IMR-90 (cell line): ENCODE measurements at regions not wholly inside any gene's neighbourhood (a gene's known extent, or its start where the extent isn't known, plus 50 kb on each side); places are given as distances from the start of the nearest gene placed in this dataset.

Source experiments
- ATAC-seq: fragments of 200-7000 bp; cut with Tn5 transposase; 2 replicates; pipeline ENCODE4 v1.9.1; 2020; ENCODE audit warnings: low read depth, mild to moderate bottlenecking, moderate library complexity
- BruUV-seq: library from RNA; stranded (reverse); fragments of 400-500 nt; replicated peaks from 2 replicates; lab custom pipeline; 2021; lab: Mats Ljungman, UMichigan
- CTCF ChIA-PET: fragments of 300-600 bp; formaldehyde crosslinking; extraction: SDS; loops from one replicate; lab custom pipeline; 2021; ENCODE audit warnings: antibody characterized with exemption; lab: Yijun Ruan, JAX
- POLR2A ChIA-PET: fragments of 300-600 bp; sonication (Branson Sonifier 250); formaldehyde crosslinking; loops from one replicate; lab custom pipeline; 2022; ENCODE audit warnings: antibody characterized with exemption; ENCODE audit not compliant: unreplicated experiment; lab: Charles Lee
- DNase-seq: peaks from one replicate; pipeline ENCODE4 v3.0.0; 2013
- H2AFZ ChIP-seq: replicated peaks from 2 replicates; pipeline ENCODE3; 2013; ENCODE audit warnings: low read length, mild to moderate bottlenecking; ENCODE audit not compliant: poor library complexity
- H2AK5ac ChIP-seq: 2 replicates; pipeline ENCODE4 v1.6.1; 2013; ENCODE audit warnings: low read depth, low read length, inconsistent platforms
- H2AK9ac ChIP-seq: replicated peaks from 2 replicates; pipeline ENCODE3; 2013; ENCODE audit warnings: mild to moderate bottlenecking, low read depth, low read length, moderate library complexity; ENCODE audit not compliant: poor library complexity
- H2BK120ac ChIP-seq: 2 replicates; pipeline ENCODE4 v1.6.1; 2013; ENCODE audit warnings: low read depth, low read length, inconsistent platforms
- H2BK15ac ChIP-seq: 3 replicates; pipeline ENCODE4 v1.6.1; 2013; ENCODE audit warnings: low read depth, low read length, inconsistent platforms
- H2BK20ac ChIP-seq: 2 replicates; pipeline ENCODE4 v1.6.1; 2013; ENCODE audit warnings: low read depth, mild to moderate bottlenecking, inconsistent platforms, low read length, moderate library complexity
- H2BK5ac ChIP-seq: 2 replicates; pipeline ENCODE4 v1.6.1; 2013; ENCODE audit warnings: mild to moderate bottlenecking, low read depth, low read length, inconsistent platforms; ENCODE audit not compliant: poor library complexity, severe bottlenecking
- H3K14ac ChIP-seq: replicated peaks from 2 replicates; pipeline ENCODE4 v1.6.1; 2013; ENCODE audit warnings: low read depth, low read length, inconsistent platforms
- H3K18ac ChIP-seq: 2 replicates; pipeline ENCODE4 v1.6.1; 2013; ENCODE audit warnings: low read depth, low read length, control low read depth
- H3K23ac ChIP-seq: 2 replicates; pipeline ENCODE4 v1.6.1; 2013; ENCODE audit warnings: low read depth, low read length, inconsistent platforms
- H3K27ac ChIP-seq: 2 replicates; pipeline ENCODE4 v1.5.1; 2013; ENCODE audit warnings: mild to moderate bottlenecking, control low read depth, low read length; ENCODE audit not compliant: insufficient read depth
- H3K27me3 ChIP-seq: 2 replicates; pipeline ENCODE4 v1.6.1; 2013; ENCODE audit warnings: low read length; ENCODE audit not compliant: control insufficient read depth, insufficient read depth
- H3K36me3 ChIP-seq: 2 replicates; pipeline ENCODE4 v1.6.1; 2013; ENCODE audit warnings: low read length, mixed read lengths; ENCODE audit not compliant: control insufficient read depth, insufficient read depth
- H3K4ac ChIP-seq: 2 replicates; pipeline ENCODE4 v1.6.1; 2013; ENCODE audit warnings: low read depth, low read length, inconsistent platforms
- H3K4me1 ChIP-seq: 2 replicates; pipeline ENCODE4 v1.6.1; 2013; ENCODE audit warnings: low read length, mixed read lengths; ENCODE audit not compliant: control insufficient read depth, insufficient read depth
- H3K4me2 ChIP-seq: 2 replicates; pipeline ENCODE4 v1.6.1; 2013; ENCODE audit warnings: low read depth, mild to moderate bottlenecking, control low read depth, low read length, moderate library complexity
- H3K4me3 ChIP-seq: 2 replicates; pipeline ENCODE4 v1.5.1; 2013; ENCODE audit warnings: low read depth, mild to moderate bottlenecking, control low read depth, low read length, moderate library complexity; ENCODE audit not compliant: insufficient read depth
- H3K56ac ChIP-seq: 2 replicates; pipeline ENCODE4 v1.6.1; 2013; ENCODE audit warnings: low read length, inconsistent platforms; ENCODE audit not compliant: insufficient read depth; ENCODE audit errors: extremely low read depth
- H3K79me1 ChIP-seq, 2 experiments: 2 replicates each; pipeline ENCODE4 v1.6.1; 2013; ENCODE audit warnings: low read length in 2 of 2, inconsistent platforms in 1 of 2, low read depth in 1 of 2
- H3K9ac ChIP-seq: 2 replicates; pipeline ENCODE4 v1.6.1; 2013; ENCODE audit warnings: low read depth, low read length, control low read depth
- H3K9me1 ChIP-seq: 2 replicates; pipeline ENCODE4 v1.6.1; 2013; ENCODE audit warnings: low read length, inconsistent platforms; ENCODE audit not compliant: insufficient read depth
- H3K9me3 ChIP-seq: 2 replicates; pipeline ENCODE4 v1.6.1; 2013; ENCODE audit warnings: low read length; ENCODE audit not compliant: control insufficient read depth, insufficient read depth
- H4K20me1 ChIP-seq: 2 replicates; pipeline ENCODE4 v1.6.1; 2013; ENCODE audit warnings: low read length, inconsistent platforms; ENCODE audit not compliant: insufficient read depth
- H4K5ac ChIP-seq: 2 replicates; pipeline ENCODE4 v1.6.1; 2013; ENCODE audit warnings: mild to moderate bottlenecking, low read depth, low read length, control low read depth
- H4K8ac ChIP-seq, 2 experiments: 2 replicates each; pipeline ENCODE4 v1.6.1; 2013; ENCODE audit warnings: low read depth in 2 of 2, low read length in 2 of 2, control low read depth in 1 of 2, inconsistent platforms in 1 of 2
- H4K91ac ChIP-seq: 2 replicates; pipeline ENCODE4 v1.6.1; 2013; ENCODE audit warnings: low read depth, low read length, inconsistent platforms; ENCODE audit not compliant: insufficient read depth
- BHLHE40 ChIP-seq: fragments of 150-350 bp; IDR thresholded peaks from 2 replicates; pipeline ENCODE4 v1.6.1; 2016; ENCODE audit warnings: mild to moderate bottlenecking, low read depth, low read length
- MAFK ChIP-seq: IDR thresholded peaks from 2 replicates; pipeline ENCODE4 v1.6.1; 2012; ENCODE audit warnings: low read depth, low read length, improper control_type of control experiment
- NFE2L2 ChIP-seq: fragments of 150-350 bp; IDR thresholded peaks from 2 replicates; pipeline ENCODE4 v1.6.1; 2016; ENCODE audit warnings: low read depth, mild to moderate bottlenecking, low read length
- POLR2A ChIP-seq: IDR thresholded peaks from 2 replicates; pipeline ENCODE4 v1.6.1; 2012; ENCODE audit warnings: mild to moderate bottlenecking, low read depth, low read length
- WGBS, 2 experiments: methylation state at CpG; one replicate each; pipeline versions ENCODE4 v1.1.5 to v1.1.7; 2013; ENCODE audit warnings: missing lambda C conversion rate in 2 of 2; ENCODE audit not compliant: insufficient read length in 1 of 2; ENCODE audit errors: extremely low coverage in 2 of 2; 5-methylcytosine and 5-hydroxymethylcytosine counted together
- dilution Hi-C: fragments of 300-500 bp; cut with HindIII; formaldehyde crosslinking; loops from one replicate; pipeline ENCODE4 v1.14.3; 2018; ENCODE audit warnings: low sequenced_read_pairs; ENCODE audit not compliant: unreplicated experiment
- in situ Hi-C: fragments of 300-500 bp; cut with MboI; formaldehyde crosslinking; loops from 3 replicates; pipeline ENCODE4 v1.14.3; 2019; ENCODE audit warnings: low sequenced_read_pairs, inconsistent platforms, mixed read lengths
- intact Hi-C: fragments of 100-400 bp; cut with micrococcal nuclease; formaldehyde crosslinking; loops from 2 replicates; pipeline ENCODE4 v1.10.0; 2022

- Histone ChIP-seq H4K20me1 (no peaks in the 10 kb centered on the region), H2BK15ac (no peak overlapping the region), H4K5ac (no peak overlapping the region), H2BK5ac (no peak overlapping the region), H2BK20ac (no peak overlapping the region), H3K79me1 (no peaks in the 10 kb centered on the region), H3K23ac (no peak overlapping the region), H2AFZ (no peak overlapping the region), H3K9me1 (no peaks in the 10 kb centered on the region), H3K4ac (no peak overlapping the region), H3K9ac (no peak overlapping the region), H3K27ac (no peak overlapping the region), H3K4me3 (no peak overlapping the region), H3K9me3 (no peaks in the 10 kb centered on the region), H2AK5ac (no peak overlapping the region), H3K4me2 (no peak overlapping the region), H3K36me3 (no peaks in the 10 kb centered on the region), H3K18ac (no peak overlapping the region), H3K56ac (no peak overlapping the region), H2BK120ac (no peak overlapping the region), H4K8ac (no peak overlapping the region), H4K91ac (no peak overlapping the region), H3K14ac (no peak overlapping the region), H3K27me3 (no peaks in the 10 kb centered on the region), H3K4me1 (no peaks in the 10 kb centered on the region), H2AK9ac (no peak overlapping the region)
- POLR2A ChIA-PET: no interaction called here
- CTCF ChIA-PET: no interaction called here
- in situ Hi-C loops (no loop called here), intact Hi-C loops (no loop called here), dilution Hi-C loops (no loop called here)
- peak; percentile 8 for DNase-seq
- no CpG with 5 or more reads among the region's 2 CpGs for WGBS, 2 experiments
- ATAC-seq: no peak
- no TSS peak for BruUV-seq
- TF ChIP-seq BHLHE40 (no peak), NFE2L2 (peak; percentile 77), MAFK (peak; percentile 77), POLR2A (no peak)
Measured at GRCh38 chr6:81049425-81050042, 702.9 kb downstream of the TENT5A start.
